GM12878 (cell line): ENCODE measurements at regions not wholly inside any gene's neighbourhood (a gene's known extent, or its start where the extent isn't known, plus 50 kb on each side); places are given as distances from the start of the nearest gene placed in this dataset.

Experiments used
- CBFB ChIP-seq: IDR thresholded peaks from 2 replicates; pipeline ENCODE4 v1.6.1; 2016; ENCODE audit warnings: antibody characterized with exemption, low read depth
- DPF2 ChIP-seq: fragments of 450-650 bp; IDR thresholded peaks from 2 replicates; pipeline ENCODE4 v1.6.1; 2017; ENCODE audit warnings: mild to moderate bottlenecking
- MEF2A ChIP-seq: IDR thresholded peaks from 2 replicates; pipeline ENCODE4 v1.6.1; 2011; ENCODE audit warnings: low read depth, mild to moderate bottlenecking, low read length, moderate library complexity; ENCODE audit not compliant: insufficient read depth
- MXI1 ChIP-seq: fragments of 150-350 bp; IDR thresholded peaks from 2 replicates; pipeline ENCODE4 v1.6.1; 2011; ENCODE audit warnings: low read depth, mild to moderate bottlenecking, inconsistent platforms, low read length, improper control_type of control experiment
- PAX5 ChIP-seq: IDR thresholded peaks from 2 replicates; pipeline ENCODE4 v1.6.1; 2011; ENCODE audit warnings: low read depth, low read length, borderline replicate concordance
- PAX8 ChIP-seq: fragments of 450-650 bp; IDR thresholded peaks from 2 replicates; pipeline ENCODE4 v1.6.1; 2017; ENCODE audit warnings: mild to moderate bottlenecking, moderate library complexity
- RAD51 ChIP-seq: fragments of 450-650 bp; IDR thresholded peaks from 2 replicates; pipeline ENCODE4 v1.6.1; 2016; ENCODE audit warnings: moderate library complexity, mild to moderate bottlenecking, inconsistent platforms
- REST ChIP-seq: IDR thresholded peaks from 2 replicates; pipeline ENCODE4 v1.6.1; 2012; ENCODE audit warnings: mild to moderate bottlenecking, low read depth, low read length
- SIX5 ChIP-seq: IDR thresholded peaks from 2 replicates; pipeline ENCODE4 v1.6.1; 2011; ENCODE audit warnings: mild to moderate bottlenecking, low read depth, low read length, moderate library complexity; ENCODE audit not compliant: severe bottlenecking
- SMC3 ChIP-seq: IDR thresholded peaks from 2 replicates; pipeline ENCODE4 v1.6.1; 2011; ENCODE audit warnings: low read length, improper control_type of control experiment, borderline replicate concordance
- ZBTB33 ChIP-seq: fragments of 450-650 bp; IDR thresholded peaks from 2 replicates; pipeline ENCODE4 v1.6.1; 2017; ENCODE audit warnings: mild to moderate bottlenecking
- ZNF592 ChIP-seq: fragments of 450-650 bp; IDR thresholded peaks from 2 replicates; pipeline ENCODE4 v1.6.1; 2017; ENCODE audit warnings: mild to moderate bottlenecking, moderate library complexity

GRCh38 chr6:157763904-157764177 lies 59.2 kb upstream of the SNX9 start (continued):
- TF ChIP-seq ZNF592 (0 out of 2 replicates have a peak, but pooled peaks have one; percentile 27), RAD51 (no peak), PAX5 (0 out of 2 replicates have a peak, but pooled peaks have one; percentile 47), MXI1 (no peak), ZBTB33 (no peak), REST (no peak), DPF2 (no peak), PAX8 (peak; percentile 85; the same call in 1 of the 2 replicates), SMC3 (no peak), SIX5 (no peak), MEF2A (0 out of 2 replicates have a peak, but pooled peaks have one; percentile 10), CBFB (no peak)
